ENCODE measurements at regions not wholly inside any gene's neighbourhood (a gene's known extent, or its start where the extent isn't known, plus 50 kb on each side); places are given as distances from the start of the nearest gene placed in this dataset.

DNA sequence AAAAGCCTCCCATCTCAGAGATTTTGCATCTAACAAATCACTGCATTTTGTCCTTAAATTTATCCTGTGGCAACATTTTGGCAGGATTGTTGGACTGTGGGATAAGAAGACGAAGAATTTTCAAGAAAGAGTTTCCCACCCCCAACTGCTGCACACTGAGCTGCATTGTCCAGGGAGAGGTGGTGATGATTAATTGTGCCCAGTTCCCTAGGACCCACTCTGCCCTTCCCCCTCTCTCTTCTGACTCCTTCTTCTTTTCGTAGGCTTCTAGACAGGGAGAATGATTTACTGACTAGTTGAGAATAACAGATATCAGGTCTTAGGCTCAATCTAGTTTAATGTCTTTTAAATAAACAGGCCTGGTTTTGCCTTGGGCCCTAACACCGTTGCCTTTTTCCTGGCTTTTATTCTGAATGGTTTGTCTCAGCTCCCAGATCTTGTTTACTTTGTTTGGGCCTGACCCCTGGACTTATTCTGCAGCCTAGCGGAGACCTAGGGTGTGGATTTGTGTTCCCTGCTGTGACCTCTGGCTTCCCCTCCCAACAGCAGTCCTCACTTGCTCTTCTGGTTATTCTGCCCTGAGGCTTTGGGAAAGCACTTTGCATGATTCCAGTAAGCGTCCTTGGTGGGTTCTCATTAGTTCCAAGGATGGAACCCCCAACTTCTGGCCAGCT lies 233.3 kb downstream of the INSIG2 start:
- no peak for DNase-seq (ENCODE audit: low spot score)

DNA sequence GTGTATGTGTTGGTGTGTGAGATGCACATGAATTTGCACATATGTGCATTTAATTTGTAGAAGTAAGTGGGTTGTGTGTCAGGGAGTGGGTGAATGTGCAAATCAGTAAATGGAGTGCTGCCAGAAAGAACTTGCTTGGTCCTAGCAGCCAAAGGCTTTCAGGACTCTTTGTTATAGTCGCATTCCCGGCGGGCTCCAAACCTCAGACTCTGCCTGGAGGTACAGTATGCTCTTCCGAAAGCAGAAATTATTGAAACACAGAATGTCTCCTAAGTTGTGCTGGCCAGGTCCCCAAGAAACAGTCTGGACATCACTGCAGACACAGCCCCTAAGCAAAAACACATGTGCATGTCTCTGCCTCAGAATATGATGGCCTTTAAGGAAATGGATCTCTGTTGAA lies 232.4 kb downstream of the INSIG2 start:
- no peak for DNase-seq (ENCODE audit: low spot score)

DNA sequence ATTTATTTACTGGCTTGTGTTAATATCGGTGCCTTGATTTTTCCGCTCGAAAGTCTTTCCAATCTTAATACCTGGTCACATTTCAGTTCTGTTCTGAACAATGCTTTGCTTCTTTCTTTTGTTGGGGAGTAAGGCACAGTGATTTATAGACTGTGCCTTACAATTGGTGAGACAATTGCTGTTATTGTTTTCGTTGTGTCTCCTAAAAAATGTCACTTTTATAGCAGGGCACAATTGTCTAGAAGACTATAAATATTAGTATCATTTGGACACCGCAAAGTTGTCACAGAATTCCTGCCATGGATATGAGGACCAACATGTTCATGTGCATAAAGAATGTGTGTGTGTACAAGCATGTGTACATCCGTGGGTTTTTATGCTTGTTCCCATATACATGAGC lies 231.9 kb downstream of the INSIG2 start:
- no peak for DNase-seq (ENCODE audit: low spot score)

DNA sequence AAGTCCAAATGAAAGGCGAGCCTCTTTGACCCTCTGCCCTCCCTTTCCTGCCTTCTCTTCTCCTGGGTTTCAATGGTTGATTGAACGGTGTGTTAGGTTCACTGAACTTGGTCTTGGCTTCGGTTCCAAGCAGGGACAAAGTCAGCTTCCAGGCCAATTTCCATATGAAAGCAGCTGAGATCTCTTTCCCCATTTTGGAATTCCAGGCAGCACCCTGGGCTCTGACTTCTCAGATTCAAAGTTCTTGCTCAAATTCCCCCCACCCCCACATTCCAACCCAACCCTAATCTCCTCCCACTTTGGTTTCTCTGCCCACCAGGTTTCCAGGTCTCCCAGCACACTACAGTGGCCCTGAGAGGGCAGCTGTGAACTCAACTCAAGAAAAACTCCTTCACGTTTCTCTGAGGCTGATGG lies 231.0 kb downstream of the INSIG2 start:
- DNase-seq (ENCODE audit: low spot score): no peak

DNA sequence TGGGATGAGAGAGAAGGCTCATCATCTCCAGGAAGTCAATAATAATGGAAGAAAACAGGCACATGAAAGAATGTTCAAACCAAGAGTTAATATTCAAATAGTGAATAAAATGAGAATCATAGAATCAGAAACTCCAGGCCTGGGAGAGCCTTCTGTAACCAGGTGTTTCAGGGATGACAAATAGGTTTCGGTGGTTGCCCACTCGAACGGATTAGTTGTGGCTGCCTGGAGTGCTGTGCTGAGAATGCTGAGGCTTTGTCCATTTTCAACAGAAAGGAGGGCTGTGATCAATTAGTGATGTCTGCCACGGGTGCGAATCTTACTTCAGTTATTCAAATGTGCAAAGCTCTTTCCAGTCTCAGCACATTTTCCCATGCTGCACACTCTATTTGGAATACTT lies 227.3 kb downstream of the INSIG2 start:
- DNase-seq (ENCODE audit: low spot score): no peak

DNA sequence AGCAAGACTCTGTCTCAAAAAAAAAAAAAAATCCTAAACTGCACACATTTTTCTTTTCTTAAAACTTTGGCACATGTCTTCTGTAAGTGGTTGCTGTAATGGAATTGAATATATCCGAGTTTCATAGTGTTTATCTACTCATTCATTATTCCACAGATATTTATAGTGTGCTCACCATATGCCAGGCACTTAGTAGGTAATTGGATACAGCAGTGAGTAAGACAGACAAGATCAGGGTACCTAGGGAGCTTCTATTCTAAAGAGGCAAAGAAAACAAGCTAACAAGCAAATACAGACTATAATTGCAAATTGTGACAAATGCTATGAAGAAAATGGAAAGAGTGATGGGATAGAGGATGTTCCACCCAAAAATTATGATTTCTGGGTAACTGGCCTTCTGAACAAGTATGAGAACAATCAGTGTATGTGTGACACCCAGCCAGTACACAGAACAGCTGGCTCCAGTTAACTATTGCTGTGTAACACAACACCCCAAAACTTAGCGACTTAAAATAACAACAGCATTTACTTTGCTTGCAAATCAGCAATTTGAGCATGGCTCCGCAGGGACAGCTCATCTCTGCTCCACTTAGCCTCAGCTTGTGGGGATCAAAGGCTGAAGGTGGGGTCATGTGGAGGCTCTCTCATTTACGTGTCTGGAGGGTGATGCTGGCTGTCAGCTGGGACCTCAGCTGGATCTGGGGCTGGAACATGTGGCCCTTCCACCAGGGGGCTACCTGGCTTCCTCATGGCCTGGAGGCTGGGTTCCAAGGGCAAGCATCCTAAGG lies 224.9 kb downstream of the INSIG2 start:
- no peak for DNase-seq (ENCODE audit: low spot score)

GRCh38 chr2:118310681-118311429 lies 222.6 kb downstream of the INSIG2 start:
- no peak for DNase-seq (ENCODE audit: low spot score)

DNA sequence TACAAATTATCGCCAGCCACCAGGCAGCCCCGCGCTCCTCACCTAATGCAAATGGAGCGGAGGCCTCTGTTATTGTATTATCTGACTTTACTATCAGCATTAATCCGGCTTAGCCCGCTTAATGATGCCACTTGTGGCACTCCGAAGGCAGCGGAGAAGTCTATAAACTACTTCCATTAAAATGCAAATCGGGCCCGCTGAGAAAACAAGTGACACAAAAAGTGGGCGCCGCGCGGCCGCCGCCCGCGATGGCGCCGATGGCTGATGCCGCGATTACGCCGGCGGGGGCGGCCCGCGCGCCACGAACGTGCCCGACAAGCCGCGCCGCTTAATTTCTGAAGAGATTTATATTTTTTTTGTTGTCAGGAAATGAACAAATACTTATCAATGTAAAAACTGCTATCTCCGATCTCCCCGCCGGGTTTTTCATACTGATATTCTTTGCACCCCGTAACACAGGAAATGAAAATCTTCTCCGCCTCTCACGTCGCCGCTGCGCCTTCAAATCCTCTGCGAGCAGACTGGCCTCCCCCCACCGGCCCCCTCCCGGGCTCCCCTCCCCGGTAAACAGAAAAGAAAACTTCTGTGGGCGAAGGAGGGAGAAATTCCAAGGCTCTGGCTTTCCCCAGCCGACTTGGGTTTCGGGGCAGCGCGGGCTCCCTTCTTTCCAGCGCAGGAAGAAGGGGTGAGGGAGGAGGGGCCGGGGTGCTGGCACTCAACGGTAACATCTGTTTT lies 221.8 kb downstream of the INSIG2 start:
- DNase-seq (ENCODE audit: low spot score): no peak

DNA sequence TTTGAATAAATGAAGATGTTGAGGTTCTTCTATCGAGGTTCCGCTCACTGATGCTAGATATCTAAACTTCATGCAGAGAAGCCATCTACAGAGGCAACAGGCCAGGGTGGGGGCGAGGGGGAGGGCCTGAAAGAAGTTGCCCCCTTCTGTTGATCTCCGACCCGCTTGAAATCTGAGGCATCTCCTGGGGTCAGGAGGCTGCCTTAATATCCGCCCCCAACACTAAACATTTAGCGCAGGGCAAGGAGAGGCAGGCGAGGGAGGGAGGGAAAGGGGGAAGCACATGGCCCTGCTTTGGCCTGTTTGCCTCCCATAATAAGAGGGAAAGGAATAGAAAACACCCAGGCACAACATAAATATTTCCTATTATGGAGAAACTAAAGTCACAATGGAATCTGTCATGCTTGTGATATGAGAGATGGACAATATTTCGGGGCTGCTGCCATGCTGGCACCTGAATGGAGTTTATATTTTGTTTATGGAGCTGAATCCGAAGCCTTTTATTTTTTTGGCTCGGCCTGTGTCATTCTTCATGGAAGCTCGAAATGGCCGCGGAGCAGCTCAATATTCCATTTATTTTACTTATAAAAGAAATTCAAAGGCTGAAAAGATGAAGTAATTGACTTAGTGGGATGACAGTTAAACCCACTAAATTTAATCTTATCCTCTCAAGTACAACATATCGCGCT lies 221.1 kb downstream of the INSIG2 start:
- no peak for DNase-seq (ENCODE audit: low spot score)

DNA sequence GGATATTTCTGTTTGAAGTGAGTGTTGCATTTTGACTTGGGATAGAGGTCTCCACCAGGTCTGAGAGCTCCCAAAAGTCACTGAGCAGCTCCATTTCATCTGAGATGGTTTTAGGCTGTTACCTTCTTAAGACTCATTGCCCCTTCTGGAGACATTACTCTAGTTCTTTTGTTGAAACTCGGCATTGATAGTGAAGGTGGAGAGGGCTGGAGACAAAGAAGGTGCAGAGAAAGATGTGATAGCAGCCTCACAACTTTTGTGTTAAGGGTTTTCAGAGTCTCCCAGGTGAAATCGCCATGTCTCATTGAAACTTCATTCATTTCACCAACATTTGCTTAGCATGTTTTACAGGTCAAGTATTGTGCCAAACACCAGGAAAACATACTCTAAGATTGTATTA lies 219.6 kb downstream of the INSIG2 start:
- no peak for DNase-seq (ENCODE audit: low spot score)

DNA sequence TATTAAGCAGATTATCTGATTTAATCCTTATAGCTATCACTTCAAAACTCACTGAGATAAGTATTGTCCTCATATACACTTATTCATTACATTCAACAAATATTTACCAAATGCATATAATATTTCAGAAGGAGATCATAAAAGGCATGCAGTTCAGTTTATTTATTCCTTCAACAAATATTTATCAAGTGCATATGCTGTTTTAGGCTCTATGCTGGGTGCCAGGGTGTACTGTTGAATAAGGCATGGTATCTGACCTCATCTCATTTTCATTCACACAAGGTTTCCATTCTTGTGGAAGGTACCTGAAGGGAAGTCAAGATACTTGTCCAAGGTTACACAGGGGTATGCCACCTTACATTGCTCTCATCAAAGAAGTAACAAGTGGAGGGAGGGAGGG lies 213.0 kb downstream of the INSIG2 start:
- no peak for DNase-seq (ENCODE audit: low spot score)

- DNase-seq (ENCODE audit: low spot score): no peak
Observed at GRCh38 chr2:118300832-118301231, 212.6 kb downstream of the INSIG2 start.

- no peak for DNase-seq (ENCODE audit: low spot score)
Observed at GRCh38 chr2:118296663-118297062, 208.4 kb downstream of the INSIG2 start.

DNA sequence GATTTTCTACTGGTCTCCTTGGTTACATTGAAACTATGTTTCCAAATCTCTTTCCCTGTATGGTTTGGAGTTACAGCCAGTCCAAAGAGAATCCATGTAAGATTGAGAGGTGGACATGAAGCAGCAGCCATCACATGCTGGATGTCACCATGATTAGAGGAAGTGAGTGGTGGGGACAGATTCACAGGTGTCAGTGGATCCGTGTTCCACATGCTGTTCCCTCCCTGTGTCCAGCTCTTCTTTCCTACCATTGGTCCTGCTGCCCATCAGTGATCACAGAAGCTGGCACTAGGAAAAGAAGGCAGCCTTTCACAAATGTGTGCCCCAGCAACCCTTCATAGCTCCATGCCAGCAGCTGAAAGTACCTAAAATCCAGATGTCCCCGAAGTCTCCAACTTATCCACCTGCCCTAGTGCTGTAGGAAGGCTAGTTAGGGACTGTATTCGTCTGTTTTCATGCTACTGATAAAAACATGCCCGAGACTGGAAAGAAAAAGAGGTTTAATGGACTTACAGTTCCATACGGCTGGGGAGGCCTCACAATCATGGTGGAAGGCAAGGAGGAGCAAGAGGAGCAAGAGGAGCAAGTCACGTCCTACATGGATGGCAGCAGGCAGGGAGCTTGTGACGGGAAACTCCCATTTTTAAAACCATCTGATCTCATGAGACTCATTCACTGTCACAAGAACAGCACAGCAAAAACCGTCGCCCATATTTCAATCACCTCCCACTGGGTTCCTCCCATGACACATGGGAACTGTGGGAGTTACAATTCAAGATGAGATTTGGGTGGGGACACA lies 207.5 kb downstream of the INSIG2 start:
- no peak for DNase-seq (ENCODE audit: low spot score)

GRCh38 chr2:118294063-118294462 lies 205.8 kb downstream of the INSIG2 start:
- no peak for DNase-seq (ENCODE audit: low spot score)

- no peak for DNase-seq (ENCODE audit: low spot score)
Observed at GRCh38 chr2:118292991-118293390, 204.7 kb downstream of the INSIG2 start.

DNA sequence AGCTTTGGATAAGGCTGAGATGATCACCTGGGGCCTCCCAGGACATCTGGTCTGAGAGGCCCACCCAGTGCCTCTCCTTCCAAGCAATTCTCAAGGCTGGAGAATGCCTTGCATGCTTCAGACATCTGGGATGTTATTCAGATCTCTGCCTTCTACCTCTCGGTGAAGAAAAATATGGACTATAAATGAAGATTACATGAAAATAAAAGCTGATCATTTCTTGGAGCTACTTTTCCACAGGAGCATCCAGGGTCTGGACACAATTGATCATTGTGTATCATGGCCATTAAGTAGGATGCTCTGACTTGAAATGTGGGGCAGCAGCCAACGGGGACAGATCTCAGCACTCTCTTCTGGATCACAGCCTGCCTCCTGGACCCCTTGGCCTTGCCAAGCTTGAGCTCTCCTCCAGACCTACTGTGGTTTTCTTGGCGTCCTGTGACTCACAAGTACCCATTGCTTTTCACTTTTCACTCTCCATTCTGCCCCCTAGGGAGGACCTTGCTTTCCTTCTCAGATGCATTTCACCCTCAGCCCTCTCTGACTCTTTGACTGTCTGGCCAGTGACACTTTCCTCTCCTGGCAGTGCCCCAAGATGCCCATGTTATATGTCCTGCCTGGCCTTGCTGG lies 203.1 kb downstream of the INSIG2 start:
- DNase-seq (ENCODE audit: low spot score): no peak

DNA sequence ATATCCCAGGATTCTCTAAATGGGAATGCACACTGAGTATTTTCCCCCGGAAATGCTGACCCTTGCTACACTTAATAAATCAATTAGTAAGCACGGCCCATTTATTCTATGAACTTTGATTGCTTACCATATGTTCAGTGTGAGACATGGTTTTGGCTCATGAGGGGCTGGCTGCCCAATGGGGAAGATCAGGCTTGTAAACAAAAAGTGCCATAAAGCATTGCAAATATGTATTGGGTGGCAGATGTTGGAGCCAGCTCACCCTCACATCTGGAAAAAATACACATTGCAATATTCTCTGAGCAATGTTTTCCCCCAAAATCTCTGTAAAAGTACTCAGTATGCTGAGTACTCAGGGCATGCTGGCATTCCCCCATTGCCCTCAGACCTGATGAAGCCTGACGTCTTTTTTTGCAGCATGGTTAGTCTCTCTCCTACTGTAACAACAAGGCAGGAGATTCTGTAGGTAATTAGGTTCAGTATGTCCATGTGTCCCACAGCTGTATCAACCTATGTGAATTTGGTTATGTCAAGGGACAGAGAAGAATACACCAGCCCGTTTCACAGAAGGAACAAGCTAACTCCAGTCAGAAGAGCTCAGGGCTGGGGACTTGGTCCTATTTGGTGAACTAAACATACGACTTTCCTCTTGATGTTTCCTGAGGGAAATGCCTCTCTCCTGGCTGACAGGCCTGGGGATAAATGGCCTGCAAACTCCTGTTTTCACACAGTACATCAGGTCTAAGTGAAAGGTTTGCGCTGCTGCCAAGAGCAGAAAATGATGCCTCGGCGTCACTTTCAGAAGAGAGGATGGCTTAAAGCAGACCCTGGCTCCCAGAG lies 202.4 kb downstream of the INSIG2 start:
- no peak for DNase-seq (ENCODE audit: low spot score)

GRCh38 chr2:118279005-118279404 lies 190.7 kb downstream of the INSIG2 start:
- DNase-seq (ENCODE audit: low spot score): no peak

GRCh38 chr2:118278046-118278445 lies 189.8 kb downstream of the INSIG2 start:
- DNase-seq (ENCODE audit: low spot score): no peak

All from RKO (cell line).